GM06990 (cell line): ENCODE measurements at regions not wholly inside any gene's neighbourhood (a gene's known extent, or its start where the extent isn't known, plus 50 kb on each side); places are given as distances from the start of the nearest gene placed in this dataset.

Experiments used
- DNase-seq: peaks from one replicate; pipeline ENCODE4 v3.0.0-alpha.2; 2011; ENCODE audit not compliant: insufficient read length; ENCODE audit errors: extremely low read depth
- H3K27me3 ChIP-seq: replicated peaks from 2 replicates; pipeline ENCODE4 v1.6.0; 2011; ENCODE audit warnings: low read length; ENCODE audit not compliant: control insufficient read depth, insufficient read depth
- H3K36me3 ChIP-seq: 2 replicates; pipeline ENCODE4 v1.5.1; 2011; ENCODE audit warnings: low read length; ENCODE audit not compliant: control insufficient read depth, insufficient read depth
- H3K4me3 ChIP-seq: replicated peaks from 2 replicates; pipeline ENCODE4 v1.5.1; 2011; ENCODE audit warnings: low read depth, mild to moderate bottlenecking, control low read depth, low read length
- CTCF ChIP-seq: IDR thresholded peaks from 2 replicates; pipeline ENCODE4 v1.5.1; 2011; ENCODE audit warnings: low read length, control low read depth, mild to moderate bottlenecking, inconsistent platforms; ENCODE audit not compliant: insufficient read depth, poor library complexity, severe bottlenecking

GRCh38 chr10:60517805-60518204 lies 128.1 kb upstream of the ANK3 start:
- Histone ChIP-seq H3K4me3 (no peak overlapping the region), H3K27me3 (no peaks in the 10 kb centered on the region; the same call in 1 of the 2 replicates), H3K36me3 (no peaks in the 10 kb centered on the region)
- no peak for DNase-seq
- TF ChIP-seq CTCF = no peak

- no peak for TF ChIP-seq CTCF
- H3K27me3 ChIP-seq = no peaks in the 10 kb centered on the region
- H3K36me3 ChIP-seq = no peaks in the 10 kb centered on the region
- DNase-seq = no peak
- H3K4me3 ChIP-seq = no peak overlapping the region
These were observed 123.6 kb upstream of the ANK3 start for GRCh38 chr10:60513281-60513680.

GRCh38 chr10:60511477-60512229 lies 122.0 kb upstream of the ANK3 start:
- TF ChIP-seq CTCF = no peak
- Histone ChIP-seq H3K27me3 (no peaks in the 10 kb centered on the region), H3K36me3 (no peaks in the 10 kb centered on the region), H3K4me3 (no peak overlapping the region)
- no peak for DNase-seq

- TF ChIP-seq CTCF = no peak
- DNase-seq = no peak
- H3K36me3 ChIP-seq = no peaks in the 10 kb centered on the region
- H3K4me3 ChIP-seq = no peak overlapping the region
- no peaks in the 10 kb centered on the region for H3K27me3 ChIP-seq
These were observed 119.2 kb upstream of the ANK3 start for GRCh38 chr10:60508831-60509230.

GRCh38 chr10:60508037-60508436 lies 118.4 kb upstream of the ANK3 start:
- no peaks in the 10 kb centered on the region for H3K36me3 ChIP-seq
- no peak overlapping the region for H3K4me3 ChIP-seq
- no peak for TF ChIP-seq CTCF
- DNase-seq = no peak
- no peaks in the 10 kb centered on the region for H3K27me3 ChIP-seq

- DNase-seq = no peak
- Histone ChIP-seq H3K27me3 (no peaks in the 10 kb centered on the region), H3K4me3 (no peak overlapping the region), H3K36me3 (no peaks in the 10 kb centered on the region)
- no peak for TF ChIP-seq CTCF
These were observed 112.9 kb upstream of the ANK3 start for GRCh38 chr10:60502621-60503020.
